HCT116 (cell line): ENCODE measurements at regions not wholly inside any gene's neighbourhood (a gene's known extent, or its start where the extent isn't known, plus 50 kb on each side); places are given as distances from the start of the nearest gene placed in this dataset.

Source experiments
- ATAC-seq: fragments of 200-7000 bp; cut with Tn5 transposase; 2 replicates; pipeline ENCODE4 v1.9.1; 2020; ENCODE audit warnings: mild to moderate bottlenecking, moderate library complexity
- BruUV-seq: library from RNA; stranded (reverse); fragments of 400-500 nt; replicated peaks from 2 replicates; lab custom pipeline; 2021; lab: Mats Ljungman, UMichigan
- CTCF ChIA-PET: fragments of 300-600 bp; sonication (Branson Sonifier 250); formaldehyde crosslinking; loops from one replicate; lab custom pipeline; 2021; ENCODE audit warnings: antibody characterized with exemption; lab: Charles Lee
- POLR2A ChIA-PET: fragments of 300-600, 350-600 bp; sonication (Branson Sonifier 250); formaldehyde crosslinking; loops from one replicate; lab custom pipeline; 2021; ENCODE audit warnings: antibody characterized with exemption; lab: Charles Lee
- RAD21 ChIA-PET, 2 experiments: fragments of 300-600 bp; sonication (Branson Sonifier 250); formaldehyde crosslinking; loops; one replicate each; lab custom pipeline; 2023; ENCODE audit warnings: low total read pairs in 2 of 2; ENCODE audit not compliant: uncharacterized antibody in 2 of 2, unreplicated experiment in 2 of 2, low non-redundant PET in 1 of 2; lab: Charles Lee
- DNase-seq: peaks from one replicate; pipeline ENCODE4 v3.0.0-alpha.2; 2010; ENCODE audit warnings: low read depth, low spot score
- H2AFZ ChIP-seq: fragments of 200-600 bp; shearing (Covaris generic), sonication (generic); 2 replicates; pipeline ENCODE4 v1.6.1; 2017; ENCODE audit warnings: low read depth, mixed run types, mixed read lengths, antibody characterized with exemption, low read length; ENCODE audit not compliant: poor library complexity, severe bottlenecking
- H3K27ac ChIP-seq: 2 replicates; pipeline ENCODE4 v1.5.1; 2012; ENCODE audit warnings: low read depth, low read length
- H3K27me3 ChIP-seq: fragments of 200-600 bp; sonication (generic); 2 replicates; pipeline ENCODE4 v1.6.1; 2016; ENCODE audit warnings: mixed run types, low read length, mixed read lengths; ENCODE audit not compliant: insufficient read depth
- H3K36me3 ChIP-seq, 2 experiments: fragments of 200-500 bp in 1 of 2; fragments of 200-600 bp in 1 of 2; sonication (Bioruptor generic) in 1 of 2; sonication (generic) in 1 of 2; 2 replicates each; pipeline versions ENCODE4 v1.5.1 to v1.6.1; 2014 to 2016; ENCODE audit warnings: low read length in 2 of 2, inconsistent platforms in 1 of 2, mixed read lengths in 1 of 2, mixed run types in 1 of 2; ENCODE audit not compliant: insufficient read depth in 2 of 2, control insufficient read depth in 1 of 2
- H3K4me1 ChIP-seq, 2 experiments: fragments of 200-600 bp in 1 of 2; sonication (generic) in 1 of 2; 2 replicates each; pipeline versions ENCODE4 v1.5.1 to v1.6.1; 2012 to 2017; ENCODE audit warnings: low read length in 2 of 2, inconsistent platforms in 1 of 2, mild to moderate bottlenecking in 1 of 2, mixed read lengths in 1 of 2, mixed run types in 1 of 2, moderate library complexity in 1 of 2; ENCODE audit not compliant: insufficient read depth in 2 of 2, control insufficient read depth in 1 of 2
- H3K4me2 ChIP-seq: fragments of 200-600 bp; sonication (generic); 2 replicates; pipeline ENCODE4 v1.6.1; 2017; ENCODE audit warnings: mixed run types, low read length, mixed read lengths
- H3K4me3 ChIP-seq, 2 experiments: fragments of 200-600 bp in 1 of 2; sonication (generic) in 1 of 2; replicated peaks in 1 of 2; 2 replicates each; pipeline ENCODE4 v1.5.1; 2011 to 2016; ENCODE audit warnings: low read length in 2 of 2, control low read depth in 1 of 2, low read depth in 1 of 2, mild to moderate bottlenecking in 1 of 2, mixed read lengths in 1 of 2, mixed run types in 1 of 2
- H3K79me2 ChIP-seq: fragments of 200-600 bp; sonication (generic); 2 replicates; pipeline ENCODE4 v1.6.1; 2017; ENCODE audit warnings: mild to moderate bottlenecking, mixed run types, low read length, moderate library complexity, mixed read lengths; ENCODE audit not compliant: insufficient read depth
- H3K9ac ChIP-seq: fragments of 200-600 bp; sonication (generic); 2 replicates; pipeline ENCODE4 v1.6.1; 2016; ENCODE audit warnings: low read length, mixed read lengths
- H3K9me2 ChIP-seq: fragments of 200-600 bp; sonication (generic), shearing (Covaris generic); 2 replicates; pipeline ENCODE4 v1.6.1; 2017; ENCODE audit warnings: mixed run types, mild to moderate bottlenecking, moderate library complexity; ENCODE audit not compliant: insufficient read depth
- H3K9me3 ChIP-seq, 2 experiments: fragments of 200-500 bp in 1 of 2; fragments of 200-600 bp in 1 of 2; sonication (Bioruptor generic) in 1 of 2; sonication (generic) in 1 of 2; 2 replicates each; pipeline ENCODE4 v1.6.1; 2014 to 2017; ENCODE audit warnings: low read length in 2 of 2, mixed read lengths in 2 of 2, inconsistent platforms in 1 of 2, low read depth in 1 of 2, mild to moderate bottlenecking in 1 of 2, mixed run types in 1 of 2, moderate library complexity in 1 of 2; ENCODE audit not compliant: control insufficient read depth in 1 of 2, insufficient read depth in 1 of 2
- H4K20me1 ChIP-seq: fragments of 200-600 bp; sonication (generic), shearing (Covaris generic); 2 replicates; pipeline ENCODE4 v1.6.1; 2017; ENCODE audit warnings: mixed run types, mild to moderate bottlenecking, moderate library complexity; ENCODE audit not compliant: insufficient read depth
- ATF3 ChIP-seq: IDR thresholded peaks from 2 replicates; pipeline ENCODE4 v1.6.1; 2012
- CTCF ChIP-seq, 3 experiments: fragments of 200-600 bp in 1 of 3; sonication (generic) in 1 of 3; IDR thresholded peaks in 2 of 3; conservative IDR thresholded peaks in 1 of 3; 2 replicates each; pipeline ENCODE4 v1.5.1; 2012 to 2017; ENCODE audit warnings: low read depth in 2 of 3, low read length in 2 of 3, antibody characterized with exemption in 1 of 3, borderline replicate concordance in 1 of 3, control low read depth in 1 of 3, mild to moderate bottlenecking in 1 of 3, mixed read lengths in 1 of 3, mixed run types in 1 of 3, moderate library complexity in 1 of 3; ENCODE audit not compliant: insufficient read depth in 1 of 3
- EZH2 ChIP-seq: fragments of 200-600 bp; sonication (generic); IDR thresholded peaks from 2 replicates; pipeline ENCODE4 v1.6.1; 2017; ENCODE audit warnings: antibody characterized with exemption, mixed run types
- JUND ChIP-seq: IDR thresholded peaks from 2 replicates; pipeline ENCODE4 v1.6.1; 2012
- MAX ChIP-seq: IDR thresholded peaks from 2 replicates; pipeline ENCODE4 v1.6.1; 2012
- POLR2A ChIP-seq: IDR thresholded peaks from 2 replicates; pipeline ENCODE4 v1.7.0; 2011; ENCODE audit warnings: borderline replicate concordance; ENCODE audit not compliant: insufficient read depth, insufficient read length; ENCODE audit errors: extremely low read depth
- REST ChIP-seq: IDR thresholded peaks from 2 replicates; pipeline ENCODE4 v1.6.1; 2012; ENCODE audit warnings: low read depth
- SP1 ChIP-seq: IDR thresholded peaks from 2 replicates; pipeline ENCODE4 v1.6.1; 2012; ENCODE audit warnings: low read depth
- SRF ChIP-seq: IDR thresholded peaks from 2 replicates; pipeline ENCODE4 v1.6.1; 2012; ENCODE audit warnings: low read depth
- ZFX ChIP-seq: fragments of 450-650 bp; IDR thresholded peaks from 2 replicates; pipeline ENCODE4 v1.6.1; 2017
- ZNF274 ChIP-seq: fragments of 200-500 bp; sonication (Bioruptor generic); IDR thresholded peaks from 2 replicates; pipeline ENCODE4 v1.6.1; 2014; ENCODE audit warnings: mild to moderate bottlenecking, low read depth, low read length, inconsistent platforms
- intact Hi-C: fragments of 100-400 bp; cut with micrococcal nuclease; formaldehyde crosslinking; loops from 2 replicates; pipeline ENCODE4 v1.10.0; 2022

GRCh38 chr15:25248583-25249235 is 190.1 kb downstream of the UBE3A start:
- Histone ChIP-seq H3K36me3 (no peaks in the 10 kb centered on the region), H3K27me3 (no peaks in the 10 kb centered on the region), H3K4me3 (no peak overlapping the region), H3K4me1 (no peaks in the 10 kb centered on the region), H3K9me3 (peaks cover 5 to 26% of the 10 kb centered on the region in 2 experiments; a peak in 2 of 4 replicates), H3K9ac (no peak overlapping the region), H3K27ac (no peak overlapping the region), H3K79me2 (no peaks in the 10 kb centered on the region), H3K9me2 (no peaks in the 10 kb centered on the region), H2AFZ (no peak overlapping the region), H4K20me1 (no peaks in the 10 kb centered on the region)
- CTCF ChIA-PET, result no interaction called here
- ATAC-seq (no peak), DNase-seq (no peak)
- RAD21 ChIA-PET, result no interaction called here
- intact Hi-C loops, result no loop called here
- no TSS peak for BruUV-seq
- POLR2A ChIA-PET, result no interaction called here
- no peak for TF ChIP-seq CTCF (IDR thresholded peaks at IDR 0.05 in 2 of 3, conservative IDR thresholded peaks at IDR 0.05 in 1 of 3; ENCODE audit: borderline replicate concordance in 1 of 3, insufficient read depth in 1 of 3, low read depth in 2 of 3, low read length in 2 of 3)
- TF ChIP-seq EZH2, result no peak
- no peak for TF ChIP-seq MAX
- no peak for TF ChIP-seq REST
- TF ChIP-seq ATF3, result no peak
- TF ChIP-seq ZNF274, result no peak
- TF ChIP-seq ZFX, result no peak
- TF ChIP-seq SRF, result no peak
- TF ChIP-seq POLR2A, result no peak
- no peak for TF ChIP-seq SP1
- TF ChIP-seq JUND, result no peak
- TF ChIP-seq, all 23 proteins: peak for 0
- no peak overlapping the region for H3K4me2 ChIP-seq
